ENCODE measurements at regions not wholly inside any gene's neighbourhood (a gene's known extent, or its start where the extent isn't known, plus 50 kb on each side); places are given as distances from the start of the nearest gene placed in this dataset.

DNA sequence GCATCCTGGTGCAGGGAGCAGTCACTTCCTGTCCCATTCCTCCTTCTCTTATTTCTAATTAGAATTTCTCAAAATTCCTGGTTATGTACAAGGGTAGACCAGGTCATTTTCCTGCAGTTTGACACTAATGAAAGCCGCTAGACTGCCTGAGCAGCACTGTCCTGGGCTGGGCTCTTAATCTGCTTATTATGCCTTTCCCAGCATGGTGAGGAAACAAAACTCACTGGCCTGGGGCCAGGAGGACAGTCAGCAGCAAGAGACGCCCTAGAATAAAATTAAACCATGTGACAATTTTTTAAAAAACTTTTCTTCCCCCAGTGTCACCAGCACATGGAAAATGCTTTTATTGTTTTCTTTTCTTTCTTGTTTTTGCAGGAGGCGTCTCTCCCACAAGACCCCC is 647.5 kb downstream of the TYW1 start:
- H3K27me3 ChIP-seq (replicated peaks in 1 of 4; ENCODE audit: control insufficient read depth in 3 of 4, extremely low read depth in 1 of 4, insufficient read depth in 3 of 4, low read length in 3 of 4), result no peaks in the 10 kb centered on the region
- H4K20me1 ChIP-seq (replicated peaks in 1 of 2; ENCODE audit: control insufficient read depth in 1 of 2, insufficient read depth in 2 of 2, low read length in 2 of 2), result no peaks in the 10 kb centered on the region
- FAIRE-seq (no peak), DNase-seq (ENCODE audit: low read depth in 1 of 2, low spot score in 2 of 2) (no peak)
- H4K8ac ChIP-seq (ENCODE audit: extremely low read depth, insufficient read depth, low read length), result no peak overlapping the region
- H2BK120ac ChIP-seq (replicated peaks; ENCODE audit: low read depth, low read length), result no peak overlapping the region
- H2BK15ac ChIP-seq (ENCODE audit: low read length), result no peak overlapping the region
- POLR2A ChIA-PET (ENCODE audit: partially characterized antibody), result no interaction called here
- 83% methylated on average over 3 of the region's 3 CpGs; no CpG with 5 or more reads in 1 of the 2 experiments for WGBS, 2 experiments (ENCODE audit: extremely low coverage in 1 of 2, insufficient coverage in 1 of 2, insufficient read length in 1 of 2, insufficient replicate concordance in 2 of 2, low coverage in 1 of 2, low lambda C conversion rate in 2 of 2, missing lambda C conversion rate in 1 of 2)
- H3K27ac ChIP-seq (ENCODE audit: low read depth, low read length), result no peak overlapping the region
- H3K79me2 ChIP-seq (ENCODE audit: control insufficient read depth in 1 of 2, insufficient read depth in 2 of 2, low read length in 2 of 2), result no peaks in the 10 kb centered on the region
- no peak overlapping the region for H4K5ac ChIP-seq (ENCODE audit: insufficient read length, low read depth, low read length)
- H3K9ac ChIP-seq (replicated peaks in 1 of 4; ENCODE audit: extremely low read depth in 1 of 4, low read depth in 3 of 4, low read length in 3 of 4), result no peak overlapping the region
- no peak overlapping the region for H4K91ac ChIP-seq (replicated peaks; ENCODE audit: insufficient read length, low read length)
- H3K36me3 ChIP-seq (ENCODE audit: control insufficient read depth in 2 of 4, insufficient read depth in 4 of 4, low read length in 3 of 4), result no peaks in the 10 kb centered on the region
- no peak overlapping the region for H2BK5ac ChIP-seq (ENCODE audit: low read depth, low read length)
- CTCF ChIA-PET (ENCODE audit: partially characterized antibody), result no interaction called here
- no peaks in the 10 kb centered on the region for H3K79me1 ChIP-seq (ENCODE audit: low read depth, low read length)
- H2AK5ac ChIP-seq (ENCODE audit: low read depth, low read length), result no peak overlapping the region
- H3K9me3 ChIP-seq (ENCODE audit: insufficient read depth in 2 of 2, low read depth in 1 of 2, low read length in 1 of 2), result no peaks in the 10 kb centered on the region
- H3K4me1 ChIP-seq (replicated peaks in 1 of 4; ENCODE audit: control insufficient read depth in 3 of 4, insufficient read depth in 4 of 4, low read length in 3 of 4), result no peaks in the 10 kb centered on the region
- no peak overlapping the region for H3K4me3 ChIP-seq (ENCODE audit: extremely low read depth in 1 of 4, insufficient read depth in 2 of 4, low read depth in 3 of 4, low read length in 4 of 4)
- no peak overlapping the region for H3K23ac ChIP-seq (ENCODE audit: insufficient read length)
- H2BK12ac ChIP-seq (ENCODE audit: low read depth, low read length), result no peak overlapping the region
- H3K23me2 ChIP-seq (ENCODE audit: low read depth, low read length), result peaks cover 1% of the 10 kb centered on the region; the same call in 1 of the 2 replicates
- no peak overlapping the region for H3K14ac ChIP-seq (ENCODE audit: insufficient read length)
- H2AFZ ChIP-seq (ENCODE audit: low read length), result no peak overlapping the region
- H3K4ac ChIP-seq (replicated peaks; ENCODE audit: insufficient read length, low read depth, low read length), result no peak overlapping the region
- no peak for TF ChIP-seq RFX5 (IDR thresholded peaks at IDR 0.05; ENCODE audit: borderline replicate concordance, low read depth, low read length)
- TF ChIP-seq POLR2AphosphoS5 (IDR thresholded peaks at IDR 0.05; ENCODE audit: low read depth, low read length), result no peak
- no peak overlapping the region for H3K56ac ChIP-seq (replicated peaks; ENCODE audit: insufficient read length, low read depth, low read length)
- H2BK20ac ChIP-seq (ENCODE audit: low read length), result no peak overlapping the region
- no peak overlapping the region for H3K4me2 ChIP-seq (ENCODE audit: insufficient read depth in 1 of 2, low read depth in 2 of 2, low read length in 2 of 2)
- no peak overlapping the region for H3K18ac ChIP-seq (ENCODE audit: extremely low read depth, low read length)

Data from H1 (cell line).